Activated CD4-positive, alpha-beta T cell treated with anti-CD3 and anti-CD28 coated beads, Interleukin-10, Interleukin-2, amounts not matched to agents 100 ng/mL and 50 ng/mL, durations not matched to agents 16 hours and 8 hours (primary cell): ENCODE measurements at regions not wholly inside any gene's neighbourhood (a gene's known extent, or its start where the extent isn't known, plus 50 kb on each side); places are given as distances from the start of the nearest gene placed in this dataset.

Experiments
- DNase-seq: peaks from one replicate; pipeline ENCODE4 v3.0.0-alpha.2; 2020

- no peak for DNase-seq
Observed at GRCh38 chr2:160683206-160683605, 189.6 kb upstream of the RBMS1 start.

DNA sequence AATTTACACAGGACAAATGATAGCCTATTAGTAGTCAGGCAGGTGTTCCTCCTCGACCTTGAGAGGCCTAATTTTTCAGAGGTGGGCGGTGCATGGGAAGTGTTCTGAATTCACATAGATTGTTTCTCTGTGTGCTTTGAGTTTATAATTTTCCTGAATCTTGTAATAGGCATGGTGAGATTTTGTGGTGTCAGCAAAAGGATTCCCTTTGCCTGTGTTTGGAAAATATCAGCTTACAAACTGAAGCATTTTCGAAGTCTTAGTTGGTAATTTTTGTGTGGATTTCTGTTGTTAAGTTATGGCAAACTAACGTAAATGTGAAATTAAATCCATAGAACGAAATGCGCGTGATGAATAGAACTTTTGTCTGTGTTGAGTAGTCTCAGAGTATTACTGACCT lies 194.0 kb upstream of the RBMS1 start:
- DNase-seq = no peak

DNA sequence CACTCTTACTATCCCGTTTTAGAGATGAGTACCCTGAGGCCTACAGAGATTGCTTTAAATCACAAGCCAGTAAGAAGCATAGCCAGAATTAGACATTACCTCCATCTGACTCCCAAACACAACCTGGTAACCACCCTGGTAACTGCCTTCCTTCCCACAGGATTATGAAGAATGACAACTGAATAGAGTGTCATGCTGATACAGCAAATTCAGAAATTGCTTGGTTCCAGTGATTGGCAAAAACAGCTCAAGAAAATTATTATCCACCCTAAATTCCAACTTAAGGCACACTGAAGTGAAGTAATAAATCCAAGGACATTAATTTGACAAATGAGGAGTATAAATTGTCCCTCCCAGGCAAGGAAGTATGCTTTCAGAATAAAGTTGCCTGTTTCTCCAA lies 195.8 kb upstream of the RBMS1 start:
- no peak for DNase-seq

GRCh38 chr2:160694221-160694620 lies 200.6 kb upstream of the RBMS1 start:
- DNase-seq = no peak

DNA sequence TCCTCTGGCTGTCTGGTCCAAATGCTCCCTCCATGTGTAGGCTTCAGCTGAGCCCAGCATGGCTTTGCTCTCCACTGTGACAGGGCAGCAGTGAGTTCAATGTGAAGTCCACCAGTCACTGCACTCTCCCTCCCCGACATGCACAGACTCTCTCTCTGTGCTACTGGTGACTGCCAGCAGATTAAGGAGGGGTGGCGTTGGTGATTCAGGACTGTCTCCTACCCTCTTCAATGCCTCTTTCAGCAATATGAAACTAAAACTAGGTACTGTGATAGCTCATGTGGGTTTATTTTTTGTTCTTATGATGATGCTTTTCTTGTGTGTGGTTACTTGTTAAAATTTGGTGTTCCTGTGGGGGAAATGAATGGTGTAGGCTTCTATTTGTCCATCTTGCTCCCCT lies 201.0 kb upstream of the RBMS1 start:
- peak; percentile 42 for DNase-seq

DNA sequence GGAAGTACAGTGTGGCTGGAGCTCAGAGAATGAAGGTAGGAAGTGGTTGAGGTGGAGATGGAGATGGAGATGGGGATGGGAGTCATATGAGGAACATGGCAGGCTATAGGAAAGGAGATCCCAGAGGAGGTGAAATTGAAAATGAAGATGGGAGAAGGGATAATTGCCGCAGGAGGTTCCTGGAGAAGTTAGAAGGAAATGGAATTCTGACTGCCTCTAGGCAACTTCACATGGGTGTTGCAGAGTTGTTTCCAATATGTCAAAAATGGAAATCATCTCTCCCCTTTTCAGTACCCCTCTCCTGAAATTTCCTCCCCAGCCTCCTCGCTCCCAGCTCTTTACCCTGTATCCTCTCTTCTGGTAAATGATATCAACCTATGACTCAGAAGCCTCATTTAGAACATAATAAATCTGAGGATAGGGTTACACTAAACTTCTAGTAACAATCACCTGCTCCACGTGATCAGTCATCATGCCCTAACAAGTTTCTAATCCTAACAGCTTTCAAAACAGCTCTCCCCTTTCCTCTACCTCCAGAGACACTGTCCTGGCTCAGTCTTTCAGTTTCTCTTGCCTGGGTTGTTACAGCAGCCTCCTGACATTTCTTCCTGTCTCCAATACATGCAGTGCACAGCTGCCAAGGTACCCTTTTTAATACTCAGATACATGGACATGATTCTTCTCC lies 201.9 kb upstream of the RBMS1 start:
- no peak for DNase-seq

DNA sequence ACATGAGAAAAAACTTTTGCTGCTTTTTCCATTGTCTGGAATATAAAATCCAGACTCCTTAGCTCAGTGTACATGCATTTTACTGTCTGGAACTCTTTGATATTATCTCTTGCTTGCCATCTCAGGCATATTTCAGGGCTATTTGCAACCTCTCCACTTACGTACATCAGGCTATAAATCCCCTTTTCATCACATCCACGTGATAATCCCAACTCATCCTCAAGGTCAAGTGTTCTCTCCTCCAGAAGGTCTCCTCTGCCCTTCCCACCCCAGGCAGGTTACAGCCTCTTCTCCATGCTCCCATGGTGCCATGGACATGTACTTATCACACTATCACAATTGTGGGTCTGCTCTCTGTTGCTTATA lies 202.5 kb upstream of the RBMS1 start:
- no peak for DNase-seq

- DNase-seq = no peak
Observed at GRCh38 chr2:160697817-160698216, 204.2 kb upstream of the RBMS1 start.

- no peak for DNase-seq
Observed at GRCh38 chr2:160700021-160700814, 206.6 kb upstream of the RBMS1 start.

GRCh38 chr2:160701822-160702221 lies 208.2 kb upstream of the RBMS1 start:
- DNase-seq = no peak

DNA sequence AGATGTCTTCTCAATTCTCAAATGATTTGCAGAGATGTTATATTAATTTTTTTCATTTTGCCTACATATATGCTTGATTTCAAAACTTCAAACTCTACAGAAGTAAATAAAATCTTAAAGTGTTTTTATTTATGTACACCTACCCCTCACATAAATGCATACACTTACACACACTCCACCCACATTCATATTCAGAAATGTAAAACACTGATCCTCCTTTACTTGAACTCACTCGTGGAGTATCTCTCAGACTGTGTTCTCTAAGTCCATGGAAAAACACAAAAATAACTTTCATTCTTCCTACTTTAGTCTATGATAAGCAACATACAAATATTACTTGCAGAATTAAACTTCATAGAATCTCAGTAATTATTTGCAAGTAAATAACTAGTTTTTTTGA lies 209.1 kb upstream of the RBMS1 start:
- no peak for DNase-seq

DNA sequence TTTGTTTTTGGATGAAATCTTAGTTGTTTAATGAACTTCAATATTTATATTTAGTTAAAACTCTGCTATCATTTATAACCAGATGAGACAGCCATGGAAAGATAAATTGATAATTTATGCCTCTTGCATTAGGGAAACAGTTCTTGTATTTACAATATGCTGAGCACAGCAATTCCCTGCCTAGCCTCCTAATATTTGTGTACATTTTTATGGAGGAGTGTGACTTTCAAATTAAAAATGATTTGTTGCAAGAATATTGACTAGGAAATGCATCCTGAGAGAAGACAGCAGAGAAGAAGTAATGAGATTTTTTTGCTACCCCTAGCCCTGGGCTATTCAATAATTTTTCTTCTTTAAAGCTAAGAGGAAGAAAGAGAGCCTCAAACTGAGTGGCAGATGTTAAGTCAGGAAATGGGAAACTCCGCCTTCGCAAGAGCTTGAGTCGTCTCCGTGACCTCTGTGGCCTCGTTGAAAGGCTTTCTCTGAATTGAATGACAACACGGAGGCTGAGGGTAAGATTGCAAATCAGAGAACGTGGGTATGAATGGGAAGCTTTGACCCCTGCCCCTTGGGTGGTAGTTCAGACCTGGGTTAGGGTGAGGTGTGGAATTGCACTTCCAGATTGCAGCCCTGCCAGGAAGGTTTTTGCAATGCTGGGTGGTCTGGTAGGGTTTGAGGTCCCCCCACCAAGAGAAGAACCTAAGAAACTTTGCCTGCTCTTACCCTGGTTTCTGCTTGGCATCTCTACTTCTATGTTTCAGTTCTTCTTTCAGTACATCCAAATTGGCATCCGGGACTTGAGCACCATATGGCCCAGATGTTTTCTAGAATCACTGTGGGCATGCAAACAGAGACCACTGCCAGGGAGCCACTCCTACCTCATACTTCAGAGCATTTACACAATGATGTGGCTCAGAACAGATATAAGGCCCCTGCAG lies 210.3 kb upstream of the RBMS1 start:
- DNase-seq = peak; percentile 30

DNA sequence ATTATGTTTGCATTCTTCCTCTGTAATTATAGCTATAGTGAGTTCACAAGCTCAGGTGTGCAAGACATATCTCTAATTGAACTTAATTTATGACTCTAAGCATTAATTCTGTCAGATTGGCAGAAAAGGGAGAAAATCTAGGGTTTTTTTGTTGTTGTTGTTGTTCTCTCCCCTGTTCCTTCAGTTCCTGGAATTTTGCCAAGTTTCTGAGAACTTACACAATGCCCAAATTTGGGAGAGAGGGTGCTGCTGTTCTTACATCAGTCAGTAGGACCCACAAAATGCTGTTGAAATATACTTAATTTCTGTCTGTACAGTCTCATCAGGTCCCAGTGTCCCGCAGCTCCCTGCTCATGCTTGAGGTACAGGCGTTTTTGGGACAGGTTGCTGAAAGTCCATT lies 221.8 kb upstream of the RBMS1 start:
- no peak for DNase-seq

DNA sequence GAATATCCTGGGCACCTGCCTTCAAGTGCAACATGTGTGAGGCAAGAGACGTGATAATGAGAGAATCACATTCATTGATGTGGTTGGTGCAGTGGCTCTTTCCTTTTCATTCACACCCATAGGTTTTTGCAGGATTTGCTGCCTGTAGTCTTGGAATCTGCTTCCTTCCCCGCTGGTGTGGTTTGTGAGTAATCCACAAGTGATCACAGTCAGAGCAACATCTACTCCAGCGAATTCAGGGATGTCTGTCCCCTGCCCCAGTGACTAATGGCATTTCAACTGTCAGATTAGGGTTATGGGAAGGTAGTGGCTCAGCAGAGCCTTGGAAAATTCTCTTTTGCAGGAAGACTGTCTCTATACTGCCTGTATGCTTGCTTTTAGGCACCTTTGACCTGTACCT lies 225.5 kb upstream of the RBMS1 start:
- no peak for DNase-seq

GRCh38 chr2:160720098-160720497 lies 226.5 kb upstream of the RBMS1 start:
- no peak for DNase-seq

- DNase-seq = no peak
Observed at GRCh38 chr2:160721089-160722040, 227.8 kb upstream of the RBMS1 start.

DNA sequence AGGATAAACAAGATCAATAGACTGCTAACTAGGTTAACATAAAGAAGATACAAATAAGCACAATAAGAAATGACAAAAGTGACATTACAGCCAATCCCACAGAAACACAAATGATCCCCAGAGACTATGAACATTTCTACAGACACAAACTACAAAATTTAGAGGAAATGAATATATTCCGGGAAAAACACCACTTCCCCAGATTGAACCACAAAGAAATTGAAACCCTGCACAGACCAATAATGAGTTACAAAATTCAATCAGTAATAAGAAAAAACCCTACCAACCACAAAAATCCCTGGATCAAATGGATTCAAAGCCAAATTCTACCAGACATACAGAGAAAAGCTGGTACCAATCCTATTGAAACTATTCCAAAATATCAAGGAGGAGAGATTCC lies 232.4 kb upstream of the RBMS1 start:
- DNase-seq = no peak

GRCh38 chr2:160730296-160730995 lies 236.8 kb upstream of the RBMS1 start:
- no peak for DNase-seq

DNA sequence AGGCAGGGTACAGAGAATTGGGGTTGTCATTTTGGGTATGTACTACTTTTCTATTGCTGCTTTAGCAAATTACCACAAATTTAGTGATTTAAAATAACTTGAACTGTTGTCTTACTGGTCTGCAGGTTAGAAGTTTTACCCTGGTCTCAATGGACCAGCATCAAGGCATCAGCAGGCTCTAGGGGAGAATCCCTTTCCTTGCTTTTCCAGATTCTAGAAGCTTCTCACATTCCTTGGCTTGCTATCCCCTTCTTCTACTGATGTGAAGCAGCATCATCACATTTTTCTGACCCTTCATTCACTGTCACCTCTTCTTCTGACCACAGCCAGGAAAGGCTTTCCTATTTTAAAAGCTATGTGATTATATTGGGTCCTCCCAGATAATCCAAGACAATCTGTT lies 237.8 kb upstream of the RBMS1 start:
- DNase-seq = no peak

DNA sequence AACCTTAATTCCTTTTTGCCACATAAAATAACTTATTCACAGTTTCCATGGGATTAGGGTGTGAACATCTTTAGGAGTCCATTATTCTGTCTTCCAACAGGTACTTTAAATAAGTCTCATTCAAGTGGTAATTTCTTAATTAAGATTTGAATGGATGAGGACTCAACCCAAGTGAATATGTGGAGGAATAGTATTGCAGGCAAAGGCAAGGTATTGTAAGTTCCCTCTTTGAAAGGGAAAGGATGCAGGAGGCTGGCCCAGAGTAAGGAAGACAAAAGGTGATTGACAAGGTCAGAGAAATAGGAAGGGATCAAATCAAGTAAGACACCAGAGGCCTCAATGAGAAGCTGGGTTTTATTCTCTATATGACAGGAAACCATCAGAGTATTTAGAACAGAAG lies 238.2 kb upstream of the RBMS1 start:
- DNase-seq = no peak

DNA sequence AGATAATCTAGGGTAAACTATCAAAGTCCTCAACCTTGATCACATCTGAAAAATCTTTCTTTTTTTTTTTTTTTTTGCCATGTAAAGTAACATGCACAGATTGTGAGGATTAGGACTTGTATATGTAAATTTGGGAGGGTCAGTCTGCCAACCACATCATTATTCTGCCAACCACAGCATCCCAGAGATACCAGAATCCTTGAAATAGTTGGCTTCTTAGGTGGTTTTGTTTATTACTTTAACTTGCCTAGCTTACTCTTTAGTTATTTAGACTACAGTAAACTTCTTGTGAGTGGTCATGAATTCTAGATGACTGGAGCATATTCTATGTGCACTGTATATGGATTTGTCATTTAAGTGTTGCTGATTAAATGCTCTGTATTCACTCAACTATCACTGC lies 242.1 kb upstream of the RBMS1 start:
- DNase-seq = no peak
